GM19395 (cell line): ENCODE measurements at regions not wholly inside any gene's neighbourhood (a gene's known extent, or its start where the extent isn't known, plus 50 kb on each side); places are given as distances from the start of the nearest gene placed in this dataset.

Experiments used
- ATAC-seq: cut with Tn5 transposase; IDR thresholded peaks from one replicate; pipeline ENCODE4 v1.9.1; 2021; ENCODE audit warnings: mild to moderate bottlenecking, moderate library complexity; ENCODE audit not compliant: unreplicated experiment

DNA sequence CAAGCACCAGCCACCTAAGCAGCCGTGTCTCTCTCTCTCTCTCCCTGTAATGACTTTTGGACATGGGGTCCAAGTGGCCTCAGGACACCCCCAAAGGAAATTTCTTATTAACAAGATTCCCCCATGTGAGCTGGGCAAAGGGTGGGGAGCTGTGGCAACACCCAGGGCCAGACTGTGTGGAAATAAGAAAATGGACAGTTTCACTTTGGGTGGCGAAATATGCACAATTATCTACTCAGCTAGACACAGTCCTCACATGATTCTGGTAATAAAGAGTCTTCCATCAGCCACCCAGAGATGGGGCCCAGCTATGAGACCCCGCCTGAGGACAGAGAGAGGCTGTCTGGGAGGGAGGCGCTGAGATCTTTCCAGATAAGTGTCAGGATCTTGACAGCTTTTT is 96.8 kb upstream of the TPM1 start:
- ATAC-seq: no peak

DNA sequence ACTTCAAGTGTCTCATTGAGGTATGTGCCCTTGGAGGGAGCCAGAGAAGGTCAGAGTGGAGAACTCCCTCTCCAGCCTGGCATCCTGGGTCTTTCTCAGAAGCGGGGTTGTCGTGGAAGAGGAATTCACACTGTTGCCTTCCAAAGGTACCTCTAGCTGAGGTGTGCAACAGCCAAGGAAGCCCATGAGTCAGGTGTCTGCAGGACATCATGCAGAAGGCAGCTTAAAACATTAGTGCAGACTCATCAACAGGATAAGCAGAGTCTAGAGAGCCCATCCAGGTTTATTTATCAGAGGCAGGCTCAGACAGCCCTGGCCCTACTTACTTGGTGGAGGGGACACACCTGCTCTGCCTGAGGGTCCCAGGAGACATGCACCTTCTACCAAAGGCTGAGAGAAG is 95.6 kb upstream of the TPM1 start:
- ATAC-seq: no peak

DNA sequence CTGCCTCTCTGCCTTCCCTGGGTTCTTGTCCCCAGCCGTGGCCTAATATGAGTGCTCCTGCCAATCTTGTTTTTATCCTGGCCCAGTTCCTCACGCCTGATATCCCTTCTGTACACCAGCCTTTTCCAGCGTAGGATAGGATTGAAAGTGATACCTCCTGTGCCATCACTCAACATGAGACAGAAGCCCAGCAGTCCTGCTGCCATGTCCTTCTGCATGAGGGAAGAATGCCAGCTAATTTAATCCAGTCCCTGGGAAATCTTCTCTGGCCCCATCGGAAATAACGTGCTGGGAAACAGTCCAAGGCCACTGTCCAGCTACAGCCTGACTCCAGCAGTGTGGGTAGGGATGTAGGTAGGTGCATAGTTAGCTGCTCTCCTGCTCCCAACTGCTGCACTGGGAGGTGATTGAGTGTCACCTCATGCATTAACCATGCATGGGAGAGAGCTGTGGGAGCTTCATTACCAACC is 92.0 kb upstream of the TPM1 start:
- ATAC-seq: no peak

DNA sequence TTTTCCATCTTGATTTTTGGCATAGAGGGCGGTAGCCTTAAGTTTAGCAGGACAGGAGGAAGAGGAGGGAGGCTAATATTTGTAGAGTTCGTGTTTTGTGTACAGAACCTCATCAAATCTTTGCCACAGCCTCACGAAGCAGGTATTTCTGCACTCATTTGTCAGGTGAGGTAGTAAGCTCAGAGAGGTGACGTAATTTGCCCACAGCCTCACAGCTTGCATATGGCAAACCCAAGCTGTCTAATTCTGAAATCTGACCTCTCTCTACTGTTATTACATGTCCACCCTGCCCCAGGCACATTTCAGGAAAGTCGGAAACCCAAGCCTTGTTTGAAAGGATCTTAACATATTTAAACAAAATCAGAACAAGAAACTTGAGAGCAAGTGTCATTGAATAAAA is 91.1 kb upstream of the TPM1 start:
- ATAC-seq: no peak

DNA sequence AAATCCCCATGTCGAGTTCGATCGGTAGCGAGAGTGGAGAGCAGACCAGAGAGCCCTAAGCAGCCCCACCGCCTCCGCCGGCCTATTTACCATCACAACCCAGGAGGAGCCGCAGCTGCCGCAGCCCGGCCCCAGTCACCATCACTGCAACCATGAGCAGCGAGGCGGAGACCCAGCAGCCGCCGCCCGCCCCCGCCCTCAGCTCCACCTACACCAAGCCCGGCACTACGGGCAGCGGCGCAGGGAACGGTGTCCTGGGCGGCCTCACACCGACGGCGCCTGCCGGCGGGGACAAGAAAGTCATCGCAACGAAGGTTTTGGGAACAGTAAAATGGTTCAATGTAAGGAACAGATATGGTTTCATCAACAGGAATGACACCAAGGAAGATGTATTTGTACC is 89.5 kb upstream of the TPM1 start:
- no peak for ATAC-seq

DNA sequence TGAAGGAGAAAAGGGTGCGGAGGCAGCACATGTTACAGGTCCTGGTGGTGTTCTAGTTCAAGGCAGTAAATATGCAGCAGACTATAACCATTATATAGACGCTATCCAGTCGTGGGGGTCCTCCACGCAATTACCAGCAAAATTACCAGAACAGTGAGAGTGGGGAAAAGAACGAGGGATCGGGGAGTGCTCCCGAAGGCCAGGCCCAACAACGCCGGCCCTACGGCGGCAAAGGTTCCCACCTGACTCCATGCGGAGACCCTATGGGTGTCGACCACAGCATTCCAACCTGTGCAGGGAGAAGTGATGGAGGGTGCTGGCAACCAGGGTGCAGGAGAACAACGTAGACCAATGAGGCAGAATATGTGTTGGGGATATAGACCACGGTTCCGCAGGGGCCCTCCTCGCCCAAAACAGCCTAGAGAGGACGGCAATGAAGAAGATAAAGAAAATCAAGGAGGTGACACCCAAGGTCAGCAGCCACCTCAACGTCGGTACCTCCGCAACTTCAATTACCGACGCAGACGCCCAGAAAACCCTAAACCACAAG is 89.0 kb upstream of the TPM1 start:
- ATAC-seq: no peak

DNA sequence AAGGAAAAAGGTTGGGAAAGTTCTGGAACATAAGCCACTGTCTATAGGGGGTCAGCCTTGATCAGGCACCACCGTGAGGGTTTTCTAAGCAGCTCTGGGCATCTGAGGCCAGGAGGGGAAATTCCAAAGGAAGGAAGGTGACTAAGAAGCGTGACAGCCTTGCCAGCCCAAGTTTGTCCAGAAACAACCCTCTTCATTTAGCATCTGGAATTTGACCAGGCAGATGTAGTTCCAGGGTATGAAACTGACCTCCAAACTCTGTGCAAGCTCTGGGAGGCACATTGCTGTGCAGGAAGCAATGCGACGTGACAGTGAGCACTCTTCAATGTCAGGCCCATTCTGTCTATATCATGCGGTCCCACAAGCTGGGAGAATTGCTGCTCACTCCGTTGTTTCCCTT is 85.4 kb upstream of the TPM1 start:
- no peak for ATAC-seq

DNA sequence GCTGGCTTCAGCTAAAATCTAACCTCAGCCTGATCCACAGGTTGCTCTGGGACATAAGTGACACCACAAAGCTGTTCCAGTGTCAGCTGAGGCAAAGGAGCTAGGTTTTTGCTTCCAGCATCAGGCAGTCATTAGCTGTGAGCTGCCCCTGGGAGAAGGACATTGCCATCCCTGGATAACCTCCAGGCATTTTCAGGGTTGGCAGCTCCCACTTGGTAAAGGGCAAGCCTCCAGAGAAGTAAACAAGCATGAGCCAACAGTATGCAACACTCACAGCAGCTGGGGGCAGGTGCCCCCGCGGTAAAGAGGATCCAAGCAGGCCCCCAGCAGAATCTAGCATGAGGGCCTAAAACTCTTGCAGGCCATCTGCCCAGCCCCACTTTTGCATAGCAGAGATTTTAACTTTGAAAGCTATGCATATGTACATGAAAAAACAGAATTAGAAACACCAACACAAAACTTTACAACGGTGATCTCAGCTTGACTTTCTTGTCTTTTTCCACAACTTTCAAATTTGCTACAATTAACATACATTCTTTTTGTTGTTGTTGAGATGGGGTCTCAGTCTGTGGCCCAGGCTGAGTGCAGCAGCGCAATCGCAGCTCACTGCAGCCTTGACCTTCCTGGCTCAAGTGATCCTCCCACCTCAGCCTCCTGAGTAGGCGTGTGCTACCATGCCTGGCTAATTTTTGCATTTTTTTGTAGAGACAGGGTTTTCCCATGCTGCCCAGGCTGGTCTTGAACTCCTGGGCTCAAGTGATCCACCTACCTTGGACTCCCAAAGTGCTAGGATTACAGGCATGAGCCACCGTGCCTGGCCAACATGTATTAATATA is 83.8 kb upstream of the TPM1 start:
- no peak for ATAC-seq

DNA sequence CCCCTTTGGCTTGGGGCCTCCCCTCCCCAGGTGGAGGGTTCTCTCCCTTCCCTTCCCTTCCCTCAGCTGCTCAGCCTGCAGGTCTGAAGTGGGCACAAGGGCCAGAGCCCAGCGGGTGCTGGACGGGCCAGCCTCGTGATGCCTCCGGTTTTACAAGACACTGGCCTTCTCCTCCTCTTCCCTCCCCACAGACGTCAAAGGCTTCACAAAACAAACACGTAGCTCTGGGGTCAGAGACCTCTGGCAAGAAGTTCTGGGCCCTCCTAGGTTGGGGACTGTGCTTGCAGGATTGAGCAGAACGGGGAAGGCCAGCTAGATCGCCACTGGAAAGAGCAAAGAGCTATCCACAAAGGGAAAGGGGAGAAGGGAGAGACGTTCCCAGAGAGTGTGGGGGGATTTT is 81.4 kb upstream of the TPM1 start:
- ATAC-seq: no peak

DNA sequence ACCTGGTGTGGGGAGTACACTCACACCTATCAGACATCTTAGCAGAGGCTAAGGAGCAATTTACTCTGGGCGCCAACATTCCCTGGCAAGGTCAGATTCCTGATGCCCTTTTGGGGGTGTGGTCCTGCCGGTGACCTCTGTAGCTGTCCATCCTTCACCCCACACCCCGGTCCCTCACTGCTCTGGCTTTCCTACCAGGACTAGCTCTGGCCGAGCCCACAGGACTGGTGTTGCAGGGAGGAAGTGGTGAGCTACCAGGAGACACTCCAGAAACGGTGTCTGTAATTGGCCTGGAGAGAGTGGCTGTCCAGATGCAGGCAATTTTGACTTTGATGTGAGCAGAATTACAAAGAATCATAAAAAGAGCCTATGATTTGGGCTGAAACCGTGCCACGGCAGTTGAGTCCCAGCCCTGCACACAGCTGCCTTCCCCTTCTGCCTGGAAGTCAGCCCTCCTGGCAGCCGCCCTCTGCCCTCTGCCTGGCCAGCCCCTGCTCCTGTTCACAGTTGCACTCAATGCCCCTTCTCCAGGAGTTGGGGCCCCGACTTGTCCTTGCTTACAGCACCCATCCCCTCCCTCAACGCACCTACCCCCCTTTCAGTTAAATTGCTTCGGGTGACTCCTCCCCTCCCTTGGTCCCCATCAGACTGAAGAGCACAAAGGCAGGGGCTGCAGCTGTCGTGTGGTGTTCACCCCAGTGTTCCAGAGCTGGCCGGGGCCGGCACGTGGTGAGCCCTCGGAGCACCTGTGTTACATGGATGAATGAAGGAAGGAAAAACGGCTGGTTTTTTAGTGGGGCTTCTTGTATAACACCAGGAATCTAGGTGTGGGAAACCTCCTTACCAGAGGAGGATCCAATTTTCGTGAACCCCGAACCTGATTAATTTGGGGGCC is 80.2 kb upstream of the TPM1 start:
- no peak for ATAC-seq

DNA sequence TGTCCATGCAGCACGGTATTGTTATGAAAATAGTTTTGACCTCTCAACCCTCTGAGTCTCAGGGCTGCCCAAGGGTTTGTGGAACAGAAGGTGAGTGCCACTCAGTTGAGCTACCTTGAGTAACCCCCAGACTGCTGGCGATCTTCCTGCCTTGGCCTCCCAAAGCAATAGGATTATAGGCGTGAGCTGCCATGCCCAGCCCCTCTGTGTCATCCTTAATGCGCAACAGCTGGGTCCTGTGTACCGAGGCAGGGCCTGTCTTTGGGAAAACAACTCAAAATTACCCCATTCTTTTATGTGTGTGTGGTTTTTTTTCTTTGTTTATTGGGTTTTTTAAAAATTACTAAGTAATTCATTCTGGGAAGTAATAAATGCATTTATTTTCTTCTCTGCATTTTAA is 78.3 kb upstream of the TPM1 start:
- no peak for ATAC-seq

DNA sequence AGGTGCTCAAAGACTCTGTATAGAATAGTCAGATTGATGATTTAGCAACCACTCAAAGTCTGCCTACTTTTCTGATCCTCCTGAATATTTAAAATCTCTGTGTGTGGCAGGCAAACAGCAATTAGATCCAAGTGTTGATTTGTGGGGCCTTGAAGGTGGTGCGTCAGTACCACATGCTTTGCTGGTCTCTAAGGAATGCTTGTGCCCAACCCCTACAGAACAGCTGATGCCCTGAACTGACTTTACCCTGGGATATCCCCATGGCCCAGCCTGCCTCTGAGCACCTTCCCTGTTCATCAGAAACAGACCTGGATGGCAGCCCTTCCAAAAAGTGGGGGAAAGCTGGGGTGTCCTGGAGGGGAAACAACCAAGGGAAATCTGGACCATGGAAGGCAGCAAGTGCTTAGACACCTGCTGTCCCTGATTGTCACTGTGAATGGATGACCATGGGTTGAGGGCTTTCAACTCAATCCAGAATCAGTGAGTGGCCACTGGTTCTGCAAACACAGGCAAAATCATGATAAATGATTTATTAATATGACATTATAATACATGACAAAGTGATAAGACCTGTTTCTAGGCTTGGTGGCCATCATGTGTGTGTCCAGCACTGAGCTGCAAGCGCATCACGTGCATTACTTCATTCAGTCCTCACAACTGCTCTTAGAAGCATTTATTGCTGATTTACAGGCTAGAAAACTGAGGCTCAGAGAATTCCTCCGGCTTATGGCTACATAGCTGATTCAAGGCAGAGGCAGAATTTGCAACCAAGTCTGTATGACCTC is 76.1 kb upstream of the TPM1 start:
- no peak for ATAC-seq

DNA sequence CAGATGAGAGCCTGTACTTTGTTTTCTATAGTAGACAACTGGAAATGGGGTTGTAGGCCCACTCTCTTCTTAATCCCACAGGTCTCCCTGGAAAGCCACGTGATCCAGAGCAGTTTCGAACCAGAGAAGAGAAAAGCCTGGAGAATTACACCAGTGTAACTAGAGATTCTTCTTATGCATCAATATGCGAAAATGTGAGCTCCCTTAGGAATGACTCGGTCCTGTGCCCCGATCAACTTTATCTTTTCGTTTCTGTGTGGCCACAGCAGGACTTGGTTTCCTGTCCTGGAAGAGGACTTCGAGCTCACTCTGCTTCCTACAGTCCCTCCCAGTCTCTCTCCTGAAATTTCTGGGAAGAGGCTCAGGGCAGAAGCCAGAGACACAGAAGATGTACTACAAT is 73.8 kb upstream of the TPM1 start:
- ATAC-seq: no peak

DNA sequence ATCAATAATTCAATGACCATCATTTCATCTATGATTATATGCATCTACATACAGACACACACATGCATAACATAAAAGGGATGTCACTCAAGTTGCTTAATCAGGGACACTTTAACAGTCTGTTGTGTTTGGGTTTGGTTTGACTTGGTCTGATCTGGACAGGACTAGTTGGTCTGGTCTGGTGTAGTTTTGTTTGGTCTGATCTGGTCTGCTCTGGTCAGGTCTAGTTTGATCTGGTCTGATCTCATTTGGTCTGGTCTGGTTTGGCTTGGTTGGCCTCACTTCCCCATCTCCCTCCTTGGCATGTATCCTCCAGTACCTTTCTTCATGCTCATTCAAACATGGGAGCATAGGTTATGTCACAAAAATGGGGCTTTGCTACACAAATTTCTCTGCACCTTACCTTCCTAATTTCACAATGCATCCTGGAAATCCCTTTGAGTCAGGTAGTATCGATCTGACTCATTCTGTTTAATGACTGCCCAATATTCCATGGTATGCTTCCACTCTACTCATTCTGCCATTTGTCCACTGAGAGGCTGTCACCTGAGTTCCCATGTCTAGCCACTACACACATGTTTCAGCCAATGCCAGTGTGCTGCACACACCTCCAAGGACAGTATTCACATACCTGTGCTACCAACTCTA is 73.0 kb upstream of the TPM1 start:
- no peak for ATAC-seq

DNA sequence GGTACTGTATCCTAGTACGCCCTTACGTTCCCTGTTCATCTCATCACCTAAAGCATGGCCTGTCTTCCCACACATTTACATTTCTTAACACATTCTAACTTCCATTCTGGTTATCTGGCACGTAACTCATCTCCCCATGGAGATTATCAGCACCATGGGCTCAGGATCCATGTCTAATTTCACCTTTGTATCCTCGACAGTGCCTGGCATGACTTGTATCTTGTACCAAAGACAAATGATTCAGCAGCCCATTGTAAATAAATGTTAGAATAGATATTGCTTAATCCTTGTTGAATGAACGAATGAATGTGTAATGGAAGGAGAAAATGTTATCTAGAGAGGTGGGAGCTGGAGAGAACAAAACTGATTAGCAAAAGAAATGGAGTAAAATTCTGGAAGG is 69.7 kb upstream of the TPM1 start:
- ATAC-seq: no peak

DNA sequence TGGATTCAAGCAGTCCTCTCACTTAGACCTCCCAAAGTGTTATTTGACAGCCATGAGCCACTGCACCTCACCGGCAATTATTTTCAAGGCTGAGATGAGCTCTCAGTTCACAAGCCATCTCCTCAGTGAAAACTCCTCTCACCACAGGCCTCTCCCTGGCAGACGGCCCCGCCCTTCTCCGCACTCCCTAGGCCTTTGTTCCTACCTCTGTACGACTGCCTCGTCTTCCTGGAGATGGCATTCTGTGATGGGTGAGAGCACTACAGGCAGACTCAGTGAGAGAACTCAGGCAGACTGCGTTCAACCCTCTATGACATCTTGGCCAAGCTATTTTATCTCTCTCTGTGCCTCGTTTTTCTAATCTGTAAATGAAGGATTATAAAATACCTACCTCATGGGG is 67.0 kb upstream of the TPM1 start:
- ATAC-seq: no peak

DNA sequence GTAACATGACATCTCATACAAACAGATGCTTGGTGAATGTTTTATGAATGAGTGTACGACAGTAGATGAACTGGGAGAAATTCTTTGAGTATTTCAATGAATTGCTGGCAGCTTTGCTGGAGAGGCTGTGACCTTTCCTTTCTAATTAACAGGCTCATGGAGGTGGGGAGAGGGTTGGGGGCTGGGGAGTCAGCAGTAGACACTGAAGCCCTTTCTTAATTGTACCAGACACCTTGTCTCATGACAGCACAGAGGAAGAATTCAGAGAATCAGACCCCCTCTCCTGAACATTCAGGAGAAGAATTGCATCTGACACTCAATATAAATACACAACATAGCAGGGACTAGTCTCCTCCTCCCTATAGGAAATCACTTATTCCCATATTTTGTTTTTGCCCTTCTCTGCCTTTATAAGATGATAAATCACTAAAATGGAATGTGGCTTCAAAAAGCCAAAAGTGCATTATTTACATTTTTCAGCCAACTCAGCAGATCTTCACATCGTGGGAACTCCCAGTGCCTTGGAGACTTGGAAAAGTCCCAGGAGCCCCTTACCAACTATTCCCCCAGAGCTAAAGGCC is 66.2 kb upstream of the TPM1 start:
- ATAC-seq: no peak

DNA sequence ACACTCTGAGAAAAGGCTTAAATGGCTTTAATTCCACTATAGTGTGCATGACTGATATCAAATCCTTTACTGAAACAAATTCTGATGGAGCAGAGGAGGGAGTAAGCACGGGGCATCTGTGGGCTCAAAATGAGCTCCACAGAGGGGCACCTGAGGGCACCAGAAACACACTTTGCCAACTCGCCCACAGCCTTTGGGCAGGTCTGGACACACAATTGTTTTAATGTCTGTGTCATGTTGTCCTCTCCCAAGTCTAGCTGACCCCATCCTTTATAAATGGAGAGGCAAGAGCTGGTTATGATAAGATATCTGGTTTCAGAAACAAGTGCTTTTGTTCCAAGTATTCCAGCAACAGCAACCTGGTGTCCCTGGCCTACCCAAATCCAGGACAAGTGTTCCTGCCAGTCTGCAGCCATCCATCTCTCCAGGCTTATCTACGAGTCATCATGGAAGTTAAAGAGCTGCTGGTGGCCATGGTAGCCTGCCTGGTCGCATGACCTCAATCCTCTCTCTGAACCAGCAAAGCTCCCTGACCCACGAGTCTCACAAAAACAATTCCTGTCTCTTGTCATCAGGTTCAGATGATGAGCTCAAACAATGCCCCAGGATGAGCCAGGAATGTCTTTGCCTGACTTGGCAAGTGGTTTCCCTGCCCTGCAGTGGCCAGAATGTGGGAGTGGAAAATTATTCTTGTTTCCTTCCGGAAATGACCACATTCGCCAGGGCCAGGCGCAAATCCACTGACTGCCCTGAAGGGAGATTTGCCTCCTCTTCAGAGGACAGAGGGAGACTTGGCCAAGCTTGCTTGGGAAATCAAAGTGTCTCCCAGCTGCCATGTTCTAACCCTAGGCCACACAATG is 64.4 kb upstream of the TPM1 start:
- ATAC-seq: no peak

DNA sequence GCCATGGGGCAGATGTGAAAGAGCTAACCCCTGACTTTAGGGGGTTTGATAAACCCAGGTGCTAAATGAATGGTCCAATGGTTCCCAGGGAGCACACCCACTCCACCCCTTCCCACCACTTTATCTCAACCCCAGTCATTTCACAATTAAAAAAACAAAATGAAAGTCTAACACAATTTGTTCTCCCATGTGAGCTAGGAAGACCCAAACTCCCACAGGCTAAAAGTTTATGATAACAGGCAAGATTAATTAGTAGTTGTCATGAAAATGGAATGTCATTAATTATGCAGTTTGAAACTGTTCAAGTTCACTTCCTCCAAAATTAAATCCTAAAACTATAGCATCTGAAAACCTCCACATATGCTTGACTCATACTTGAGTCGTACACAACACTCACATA is 63.3 kb upstream of the TPM1 start:
- ATAC-seq: no peak
